ENCODE measurements at regions not wholly inside any gene's neighbourhood (a gene's known extent, or its start where the extent isn't known, plus 50 kb on each side); places are given as distances from the start of the nearest gene placed in this dataset.

DNA sequence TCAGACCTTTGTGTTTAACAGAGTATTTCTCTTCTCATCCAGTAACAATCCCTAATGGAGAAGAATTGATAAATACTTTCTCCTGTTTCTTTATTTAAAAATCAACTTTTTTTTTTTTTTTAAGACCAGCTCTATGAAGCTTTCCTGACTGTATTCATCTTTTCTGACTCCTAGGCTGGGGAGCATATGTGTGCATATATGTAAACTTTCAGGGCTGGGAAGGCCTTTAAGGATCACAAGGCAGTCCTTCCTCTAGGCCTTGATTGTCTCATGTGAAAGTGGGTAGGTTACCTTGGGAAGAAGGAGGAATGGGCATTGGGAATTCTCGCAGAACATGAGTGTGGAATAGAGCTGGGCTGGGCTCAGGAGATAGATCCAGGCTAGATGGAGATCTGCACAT, 292.9 kb upstream of the SALL1 start:
- Mint-ChIP-seq H3K4me3 (ENCODE audit: unreplicated experiment) (no peak overlapping the region), H3K27me3 (ENCODE audit: low read depth) (peaks cover 34% of the 10 kb centered on the region), H3K4me1 (ENCODE audit: low read depth) (no peaks in the 10 kb centered on the region), H3K36me3 (ENCODE audit: low read depth) (no peaks in the 10 kb centered on the region), H3K9me3 (ENCODE audit: low read depth) (no peaks in the 10 kb centered on the region), H3K27ac (ENCODE audit: unreplicated experiment) (no peak overlapping the region)
- TF ChIP-seq, protein P1, sequence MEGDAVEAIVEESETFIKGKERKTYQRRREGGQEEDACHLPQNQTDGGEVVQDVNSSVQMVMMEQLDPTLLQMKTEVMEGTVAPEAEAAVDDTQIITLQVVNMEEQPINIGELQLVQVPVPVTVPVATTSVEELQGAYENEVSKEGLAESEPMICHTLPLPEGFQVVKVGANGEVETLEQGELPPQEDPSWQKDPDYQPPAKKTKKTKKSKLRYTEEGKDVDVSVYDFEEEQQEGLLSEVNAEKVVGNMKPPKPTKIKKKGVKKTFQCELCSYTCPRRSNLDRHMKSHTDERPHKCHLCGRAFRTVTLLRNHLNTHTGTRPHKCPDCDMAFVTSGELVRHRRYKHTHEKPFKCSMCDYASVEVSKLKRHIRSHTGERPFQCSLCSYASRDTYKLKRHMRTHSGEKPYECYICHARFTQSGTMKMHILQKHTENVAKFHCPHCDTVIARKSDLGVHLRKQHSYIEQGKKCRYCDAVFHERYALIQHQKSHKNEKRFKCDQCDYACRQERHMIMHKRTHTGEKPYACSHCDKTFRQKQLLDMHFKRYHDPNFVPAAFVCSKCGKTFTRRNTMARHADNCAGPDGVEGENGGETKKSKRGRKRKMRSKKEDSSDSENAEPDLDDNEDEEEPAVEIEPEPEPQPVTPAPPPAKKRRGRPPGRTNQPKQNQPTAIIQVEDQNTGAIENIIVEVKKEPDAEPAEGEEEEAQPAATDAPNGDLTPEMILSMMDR (IDR thresholded peaks at IDR 0.05), result no peak
- no peak for DNase-seq (ENCODE audit: low spot score)

GRCh38 chr16:51442141-51442870, 291.2 kb upstream of the SALL1 start:
- Mint-ChIP-seq H3K36me3 (ENCODE audit: low read depth) (no peaks in the 10 kb centered on the region), H3K27me3 (ENCODE audit: low read depth) (peaks cover 40% of the 10 kb centered on the region), H3K9me3 (ENCODE audit: low read depth) (no peaks in the 10 kb centered on the region), H3K4me3 (ENCODE audit: unreplicated experiment) (no peak overlapping the region), H3K4me1 (ENCODE audit: low read depth) (no peaks in the 10 kb centered on the region), H3K27ac (ENCODE audit: unreplicated experiment) (no peak overlapping the region)
- DNase-seq (ENCODE audit: low spot score), result no peak
- TF ChIP-seq, protein P1 (IDR thresholded peaks at IDR 0.05), result no peak

- H3K4me3 Mint-ChIP-seq (ENCODE audit: unreplicated experiment), result no peak overlapping the region
- peaks cover 38% of the 10 kb centered on the region for H3K27me3 Mint-ChIP-seq (ENCODE audit: low read depth)
- H3K9me3 Mint-ChIP-seq (ENCODE audit: low read depth), result no peaks in the 10 kb centered on the region
- H3K36me3 Mint-ChIP-seq (ENCODE audit: low read depth), result no peaks in the 10 kb centered on the region
- TF ChIP-seq, protein P1 (IDR thresholded peaks at IDR 0.05), result no peak
- no peak overlapping the region for H3K27ac Mint-ChIP-seq (ENCODE audit: unreplicated experiment)
- H3K4me1 Mint-ChIP-seq (ENCODE audit: low read depth), result no peaks in the 10 kb centered on the region
- DNase-seq (ENCODE audit: low spot score), result no peak
Observed at GRCh38 chr16:51440131-51440889, 289.2 kb upstream of the SALL1 start.

DNA sequence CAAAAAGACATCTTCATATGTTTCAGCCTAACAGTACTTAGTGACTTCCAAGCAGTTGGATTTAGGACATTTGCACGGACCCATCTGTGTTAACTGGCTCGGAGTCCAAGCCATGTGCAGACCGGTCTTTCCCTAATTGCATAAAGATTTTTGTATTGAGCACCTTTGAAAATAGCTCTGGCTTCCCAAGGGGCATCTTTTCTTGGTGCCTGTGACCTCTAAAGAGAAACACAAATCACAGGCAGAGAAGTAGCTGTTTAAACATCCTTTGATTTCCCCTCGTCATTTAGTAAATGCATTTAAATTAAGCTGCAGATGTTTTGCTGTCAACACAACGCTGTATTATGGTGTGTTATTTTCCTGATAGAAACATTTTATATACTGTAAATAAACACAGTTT, 288.2 kb upstream of the SALL1 start:
- H3K27me3 Mint-ChIP-seq (ENCODE audit: low read depth), result peaks cover 38% of the 10 kb centered on the region
- no peaks in the 10 kb centered on the region for H3K36me3 Mint-ChIP-seq (ENCODE audit: low read depth)
- TF ChIP-seq, protein P1 (IDR thresholded peaks at IDR 0.05), result no peak
- H3K9me3 Mint-ChIP-seq (ENCODE audit: low read depth), result no peaks in the 10 kb centered on the region
- H3K4me1 Mint-ChIP-seq (ENCODE audit: low read depth), result no peaks in the 10 kb centered on the region
- DNase-seq (ENCODE audit: low spot score), result no peak
- no peak overlapping the region for H3K4me3 Mint-ChIP-seq (ENCODE audit: unreplicated experiment)
- H3K27ac Mint-ChIP-seq (ENCODE audit: unreplicated experiment), result no peak overlapping the region

GRCh38 chr16:51436742-51437141, 285.7 kb upstream of the SALL1 start:
- no peaks in the 10 kb centered on the region for H3K36me3 Mint-ChIP-seq (ENCODE audit: low read depth)
- no peaks in the 10 kb centered on the region for H3K9me3 Mint-ChIP-seq (ENCODE audit: low read depth)
- H3K27me3 Mint-ChIP-seq (ENCODE audit: low read depth), result peaks cover 27% of the 10 kb centered on the region
- no peaks in the 10 kb centered on the region for H3K4me1 Mint-ChIP-seq (ENCODE audit: low read depth)
- no peak for DNase-seq (ENCODE audit: low spot score)
- no peak overlapping the region for H3K4me3 Mint-ChIP-seq (ENCODE audit: unreplicated experiment)
- TF ChIP-seq, protein P1 (IDR thresholded peaks at IDR 0.05), result no peak
- H3K27ac Mint-ChIP-seq (ENCODE audit: unreplicated experiment), result no peak overlapping the region

All from chondrocyte (in vitro differentiated cells).